Fibroblast of mammary gland (primary cell): ENCODE measurements at regions not wholly inside any gene's neighbourhood (a gene's known extent, or its start where the extent isn't known, plus 50 kb on each side); places are given as distances from the start of the nearest gene placed in this dataset.
A peak's percentile ranks its signal among the peaks of the same experiment; 100 is the strongest.
"Not testable (repeated sequence)": the region's sequence is repeated elsewhere in the genome, so short reads cannot be mapped to it uniquely, and the experiment has no call there.

Experiments
- DNase-seq: peaks from one replicate; pipeline ENCODE4 v3.0.0-alpha.2; 2010; ENCODE audit warnings: low read depth
- H3K4me3 ChIP-seq: 2 replicates; pipeline ENCODE4 v1.5.1; 2011; ENCODE audit warnings: low read depth, mild to moderate bottlenecking, low read length, moderate library complexity; ENCODE audit not compliant: control insufficient read depth
- TF ChIP-seq, protein P1 (sequence below): conservative IDR thresholded peaks from 2 replicates; pipeline ENCODE4 v1.5.1; 2011; ENCODE audit warnings: low read depth, low read length, inconsistent platforms; ENCODE audit not compliant: control insufficient read depth, insufficient read depth

DNA sequence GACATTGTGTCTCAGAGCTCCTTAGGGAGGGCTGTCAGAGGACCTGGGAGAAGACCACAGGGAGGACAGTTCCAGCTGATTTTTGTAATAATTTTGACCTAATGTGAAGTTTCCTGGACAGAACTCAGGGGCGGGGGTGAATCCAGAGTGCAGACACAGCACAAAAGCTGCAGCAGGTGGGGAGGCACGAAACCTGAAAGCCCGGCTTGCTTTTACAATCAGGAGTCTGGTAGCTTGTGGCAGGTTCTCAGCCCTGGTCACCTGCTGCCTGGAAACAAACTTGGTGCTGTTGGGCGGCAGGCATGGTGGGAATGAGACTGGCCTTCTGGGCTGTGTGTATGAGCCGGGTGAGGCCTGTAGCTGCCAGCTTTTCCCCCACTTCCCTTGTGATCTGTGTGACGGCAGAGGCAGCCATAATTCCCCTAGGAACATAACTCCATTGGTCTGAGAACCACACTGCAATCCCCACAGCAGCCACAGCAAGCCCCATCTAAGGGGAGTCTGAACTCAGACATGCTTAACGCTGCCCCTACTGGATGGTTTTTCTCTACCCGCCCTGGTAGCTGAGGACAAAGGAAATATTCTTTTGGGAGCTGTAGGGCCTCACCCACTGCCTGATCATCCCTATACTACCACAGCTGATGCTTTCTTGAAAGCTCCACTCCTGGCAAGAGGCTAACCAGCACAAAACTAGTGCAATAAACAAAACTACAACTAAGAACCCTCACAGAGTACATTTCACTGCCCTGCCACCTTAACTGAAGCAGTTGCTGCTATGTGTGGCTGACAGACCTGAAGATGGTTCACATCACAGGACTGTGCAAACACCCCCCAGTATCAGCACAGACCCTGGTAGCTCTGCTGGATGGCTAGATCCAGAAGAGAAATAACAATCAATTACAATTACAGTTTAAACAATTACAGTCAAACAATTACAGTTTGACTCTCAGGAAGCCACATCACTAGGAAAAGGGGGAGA lies 1055.1 kb upstream of the GJE1 start:
- DNase-seq, result peak; percentile 26
- TF ChIP-seq, protein P1, sequence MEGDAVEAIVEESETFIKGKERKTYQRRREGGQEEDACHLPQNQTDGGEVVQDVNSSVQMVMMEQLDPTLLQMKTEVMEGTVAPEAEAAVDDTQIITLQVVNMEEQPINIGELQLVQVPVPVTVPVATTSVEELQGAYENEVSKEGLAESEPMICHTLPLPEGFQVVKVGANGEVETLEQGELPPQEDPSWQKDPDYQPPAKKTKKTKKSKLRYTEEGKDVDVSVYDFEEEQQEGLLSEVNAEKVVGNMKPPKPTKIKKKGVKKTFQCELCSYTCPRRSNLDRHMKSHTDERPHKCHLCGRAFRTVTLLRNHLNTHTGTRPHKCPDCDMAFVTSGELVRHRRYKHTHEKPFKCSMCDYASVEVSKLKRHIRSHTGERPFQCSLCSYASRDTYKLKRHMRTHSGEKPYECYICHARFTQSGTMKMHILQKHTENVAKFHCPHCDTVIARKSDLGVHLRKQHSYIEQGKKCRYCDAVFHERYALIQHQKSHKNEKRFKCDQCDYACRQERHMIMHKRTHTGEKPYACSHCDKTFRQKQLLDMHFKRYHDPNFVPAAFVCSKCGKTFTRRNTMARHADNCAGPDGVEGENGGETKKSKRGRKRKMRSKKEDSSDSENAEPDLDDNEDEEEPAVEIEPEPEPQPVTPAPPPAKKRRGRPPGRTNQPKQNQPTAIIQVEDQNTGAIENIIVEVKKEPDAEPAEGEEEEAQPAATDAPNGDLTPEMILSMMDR, result peak; percentile 26
- no peak overlapping the region for H3K4me3 ChIP-seq

DNA sequence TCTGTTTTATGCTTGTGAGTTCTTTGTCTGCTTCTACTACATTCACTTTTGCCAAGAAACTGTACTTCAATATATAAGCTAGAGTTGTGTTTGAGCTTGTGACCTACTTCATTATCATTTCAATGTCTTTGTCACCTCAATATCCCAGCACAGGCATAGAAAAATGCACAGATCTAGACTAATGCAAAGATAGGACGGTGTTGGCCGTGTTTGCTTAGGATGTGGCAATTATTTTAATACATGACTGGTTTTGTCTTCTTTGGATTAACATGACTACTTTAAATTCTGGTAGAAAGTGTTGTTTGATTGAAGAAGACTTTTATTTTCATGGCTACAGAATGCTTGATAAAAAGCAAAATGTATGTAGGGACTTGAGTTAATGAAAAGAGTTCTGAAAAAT lies 1075.0 kb upstream of the GJE1 start:
- H3K4me3 ChIP-seq, result no peak overlapping the region
- TF ChIP-seq, protein P1, result no peak

DNA sequence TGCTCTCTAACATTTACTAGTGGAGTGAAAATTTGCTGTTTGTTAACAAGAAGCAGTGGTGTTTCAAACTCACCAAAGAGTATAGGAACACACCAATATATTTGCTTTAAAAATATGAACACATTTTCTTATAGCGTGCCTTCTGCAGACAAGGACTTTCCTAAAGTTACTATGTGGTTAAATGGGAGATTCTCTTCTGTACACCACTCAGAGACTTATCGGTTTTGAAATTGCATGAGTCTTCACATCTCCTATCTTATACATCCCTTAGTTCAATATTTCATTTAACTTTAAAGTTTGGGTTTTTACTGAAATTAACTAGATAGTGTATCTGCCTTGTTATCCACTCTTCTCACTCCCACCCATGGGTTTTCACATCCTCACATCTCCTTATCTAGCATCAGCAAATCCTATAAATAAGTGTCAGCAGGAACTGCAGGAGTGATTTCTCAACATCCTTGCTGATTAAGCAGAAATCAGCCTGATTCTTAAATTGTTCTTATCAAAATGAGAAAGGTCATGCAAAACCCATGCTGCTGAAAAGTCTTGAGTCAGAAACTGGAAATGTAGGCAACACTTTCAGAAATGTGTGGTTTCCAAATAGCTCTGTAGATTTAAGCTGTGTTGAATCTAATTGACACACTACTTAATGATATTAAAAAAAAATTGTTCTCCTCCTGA lies 1075.6 kb upstream of the GJE1 start:
- TF ChIP-seq, protein P1, result no peak
- DNase-seq, result no peak
- H3K4me3 ChIP-seq, result no peak overlapping the region

More for the DNA sequence above, 1075.0 kb upstream of the GJE1 start:
- DNase-seq, result no peak

DNA sequence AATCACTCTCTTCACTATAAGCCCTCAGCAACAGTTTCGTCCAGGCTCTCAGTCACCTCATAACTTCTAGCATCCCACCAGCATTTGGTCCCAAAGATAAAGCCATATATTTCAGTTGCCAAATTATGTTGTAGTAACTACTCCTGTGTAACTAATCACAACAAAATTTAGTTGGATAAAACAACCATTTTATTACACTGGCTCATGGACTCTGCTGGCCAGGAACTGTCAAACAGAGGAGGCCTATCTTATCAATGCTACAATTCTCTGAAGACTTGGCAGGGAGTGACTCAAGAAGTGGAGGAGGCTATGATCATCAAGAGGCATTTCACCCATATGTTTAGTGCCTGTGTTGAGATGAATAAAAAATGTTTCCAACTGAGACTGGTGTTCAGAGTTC lies 1082.3 kb upstream of the GJE1 start:
- no peak overlapping the region for H3K4me3 ChIP-seq
- TF ChIP-seq, protein P1, result no peak
- no peak for DNase-seq

DNA sequence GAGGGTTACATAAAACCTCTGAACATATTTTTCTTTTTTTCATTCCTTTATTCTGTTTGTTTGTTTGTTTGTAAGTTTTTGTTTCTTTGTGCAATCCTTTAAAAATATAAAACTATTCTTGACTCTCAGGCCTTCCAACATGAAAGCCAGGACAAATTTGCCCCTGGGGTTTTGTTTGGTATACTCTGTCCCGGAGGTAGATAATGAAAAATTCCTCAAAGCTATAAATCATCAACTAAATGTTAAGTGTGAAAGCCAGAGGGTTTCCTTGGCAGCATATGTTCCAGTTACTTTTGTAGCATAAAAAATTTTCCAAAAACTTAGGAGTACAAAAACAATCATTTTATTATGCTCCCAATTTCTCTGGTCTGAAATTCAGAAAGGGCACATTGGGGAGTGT lies 1084.3 kb upstream of the GJE1 start:
- TF ChIP-seq, protein P1, result no peak
- no peak overlapping the region for H3K4me3 ChIP-seq
- no peak for DNase-seq

DNA sequence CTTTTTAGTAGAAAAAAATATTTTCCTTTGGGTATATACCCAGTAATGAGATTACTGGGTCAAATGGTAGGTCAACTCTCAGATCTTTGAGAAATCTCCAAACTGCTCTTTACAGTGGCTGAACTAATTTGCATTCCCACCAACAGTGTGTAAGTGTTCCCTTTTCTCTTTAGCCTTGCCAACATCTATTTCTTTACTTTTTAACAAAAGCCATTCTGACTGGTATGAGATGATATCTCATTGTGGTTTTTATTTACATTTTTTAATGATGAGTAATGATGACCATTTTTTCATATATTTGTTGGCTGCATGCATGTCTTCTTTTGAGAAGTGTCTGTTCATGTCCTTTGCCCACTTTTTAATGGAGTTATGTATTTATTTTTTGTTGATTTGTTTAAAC lies 1086.2 kb upstream of the GJE1 start:
- H3K4me3 ChIP-seq, result not testable (repeated sequence)
- peak; percentile 52 for DNase-seq

DNA sequence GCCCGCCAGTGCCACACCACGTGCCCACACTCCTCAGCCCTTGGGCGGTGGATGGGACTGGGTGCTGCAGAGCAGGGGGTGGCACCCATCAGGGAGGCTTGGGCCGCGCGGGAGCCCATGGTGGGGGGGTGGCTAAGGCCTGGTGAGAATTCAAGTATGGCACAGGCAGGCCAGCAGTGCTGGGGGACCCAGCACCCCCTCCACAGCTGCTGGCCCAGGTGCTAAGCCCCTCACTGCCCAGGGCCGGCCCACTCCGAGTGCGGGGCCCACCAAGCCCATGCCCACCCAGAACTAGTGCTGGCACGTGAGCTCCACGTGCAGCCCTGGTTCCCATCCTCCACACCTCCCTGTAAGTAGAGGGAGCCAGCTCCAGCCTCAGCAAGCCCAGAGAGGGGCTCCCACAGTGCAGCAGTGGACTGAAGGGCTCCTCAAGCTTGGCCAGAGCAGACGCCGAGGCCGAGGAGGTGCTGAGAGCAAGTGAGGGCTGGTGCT lies 1091.1 kb upstream of the GJE1 start:
- H3K4me3 ChIP-seq, result no peak overlapping the region
- no peak for DNase-seq
- TF ChIP-seq, protein P1, result no peak
